Nephron (organoid): ENCODE measurements at regions not wholly inside any gene's neighbourhood (a gene's known extent, or its start where the extent isn't known, plus 50 kb on each side); places are given as distances from the start of the nearest gene placed in this dataset.

Experiments
- H3K27ac Mint-ChIP-seq, 3 experiments: 2 replicates each; pipeline ENCODE4 v1.8.0; 2020; ENCODE audit warnings: mixed read lengths in 3 of 3, mild to moderate bottlenecking in 2 of 3, moderate library complexity in 1 of 3
- H3K27me3 Mint-ChIP-seq: 2 replicates; pipeline ENCODE4 v1.8.0; 2021; ENCODE audit warnings: low read depth, mild to moderate bottlenecking, moderate library complexity, mixed read lengths
- H3K36me3 Mint-ChIP-seq: 2 replicates; pipeline ENCODE4 v1.8.0; 2020; ENCODE audit warnings: low read depth, mixed read lengths
- H3K4me1 Mint-ChIP-seq: 2 replicates; pipeline ENCODE4 v1.8.0; 2020; ENCODE audit warnings: mixed read lengths
- H3K4me3 Mint-ChIP-seq, 3 experiments: 2 replicates each; pipeline ENCODE4 v1.8.0; 2020; ENCODE audit warnings: mild to moderate bottlenecking in 3 of 3, mixed read lengths in 3 of 3, moderate library complexity in 2 of 3
- H3K9me3 Mint-ChIP-seq: 2 replicates; pipeline ENCODE4 v1.8.0; 2020; ENCODE audit warnings: mixed read lengths
- CTCF ChIP-seq, 3 experiments: fragments of 200-600 bp; sonication (generic); IDR thresholded peaks; one replicate each; pipeline ENCODE4 v1.5.0; 2021; ENCODE audit warnings: antibody characterized with exemption in 3 of 3; ENCODE audit not compliant: unreplicated experiment in 3 of 3

GRCh38 chr9:92176800-92177185, 61.6 kb upstream of the SPTLC1 start:
- Mint-ChIP-seq H3K36me3 (no peaks in the 10 kb centered on the region), H3K9me3 (peaks cover 14% of the 10 kb centered on the region), H3K27ac (no peak overlapping the region), H3K4me3 (no peak overlapping the region), H3K4me1 (peaks cover 10% of the 10 kb centered on the region), H3K27me3 (peaks cover 12% of the 10 kb centered on the region)
- TF ChIP-seq CTCF (IDR thresholded peaks at IDR 0.05; ENCODE audit: unreplicated experiment in 3 of 3) = no peak

DNA sequence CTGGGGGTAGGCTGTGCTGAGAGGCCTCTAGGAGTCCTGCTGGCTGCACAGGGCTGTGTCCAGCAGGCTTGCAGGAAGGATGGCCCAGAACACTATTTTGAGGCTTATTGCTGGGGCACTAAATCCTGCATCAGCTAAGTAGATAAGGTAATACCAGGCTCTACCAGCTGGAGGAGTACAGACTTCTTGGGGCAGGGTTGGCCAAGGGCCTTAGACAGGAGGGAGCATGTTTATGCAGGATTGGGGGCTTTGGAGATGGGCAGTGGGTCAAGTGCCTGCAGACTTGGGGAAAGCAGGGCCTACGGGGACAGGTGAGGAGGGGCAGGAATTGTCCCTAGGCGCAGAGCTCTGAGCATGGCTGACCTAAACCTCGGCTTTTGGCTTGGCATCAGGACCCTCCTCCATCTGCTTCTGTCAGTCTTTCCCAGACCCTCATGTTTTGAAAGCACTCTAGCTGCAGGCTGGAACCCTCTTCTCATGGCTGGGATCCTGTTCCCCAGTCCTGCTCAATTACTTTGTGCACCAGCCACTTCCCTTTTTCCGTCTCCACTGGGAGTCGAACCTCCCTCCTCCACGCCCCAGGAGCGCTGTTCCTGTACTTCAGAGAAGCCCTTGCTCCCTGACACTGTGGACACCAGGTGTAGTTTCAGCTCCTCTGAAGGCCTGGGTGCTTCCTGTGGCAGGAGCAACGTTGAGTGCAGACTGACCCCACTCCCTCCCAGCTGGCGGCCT, 61.0 kb upstream of the SPTLC1 start:
- Mint-ChIP-seq H3K27ac (no peak overlapping the region), H3K9me3 (peaks cover 14% of the 10 kb centered on the region), H3K27me3 (peaks cover 12% of the 10 kb centered on the region), H3K4me1 (peaks cover 9% of the 10 kb centered on the region), H3K4me3 (no peak overlapping the region), H3K36me3 (no peaks in the 10 kb centered on the region)
- no peak for TF ChIP-seq CTCF (IDR thresholded peaks at IDR 0.05; ENCODE audit: unreplicated experiment in 3 of 3)

DNA sequence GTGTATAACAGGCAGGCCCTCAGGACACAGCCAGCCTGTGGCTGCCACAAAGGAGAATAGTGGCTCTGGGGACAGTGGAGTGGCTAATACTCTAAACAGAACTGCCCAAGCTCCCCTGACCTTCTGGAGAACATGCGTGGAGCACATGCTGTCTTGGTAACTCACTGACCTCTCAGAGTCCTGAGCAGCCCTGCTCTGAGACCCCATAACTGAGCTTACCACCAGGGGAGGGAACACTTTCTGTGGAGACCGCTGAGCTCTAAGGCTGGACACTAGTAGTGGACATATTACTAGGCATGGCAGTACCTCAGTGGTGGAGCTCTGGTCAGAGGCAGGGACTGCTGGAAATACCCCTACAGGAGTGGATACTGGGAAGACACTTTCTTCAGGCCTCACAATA, 60.2 kb upstream of the SPTLC1 start:
- H3K9me3 Mint-ChIP-seq = peaks cover 13% of the 10 kb centered on the region
- TF ChIP-seq CTCF (IDR thresholded peaks at IDR 0.05; ENCODE audit: unreplicated experiment in 3 of 3) = no peak
- no peaks in the 10 kb centered on the region for H3K36me3 Mint-ChIP-seq
- peaks cover 9% of the 10 kb centered on the region for H3K27me3 Mint-ChIP-seq
- H3K4me3 Mint-ChIP-seq = no peak overlapping the region
- no peak overlapping the region for H3K27ac Mint-ChIP-seq
- H3K4me1 Mint-ChIP-seq = peaks cover 1% of the 10 kb centered on the region

- Mint-ChIP-seq H3K4me1 (no peaks in the 10 kb centered on the region), H3K4me3 (no peak overlapping the region), H3K9me3 (peaks cover 10% of the 10 kb centered on the region), H3K27ac (no peak overlapping the region), H3K36me3 (no peaks in the 10 kb centered on the region), H3K27me3 (peaks cover 12% of the 10 kb centered on the region)
- TF ChIP-seq CTCF (IDR thresholded peaks at IDR 0.05; ENCODE audit: unreplicated experiment in 3 of 3) = no peak
Measured at GRCh38 chr9:92173318-92173717, 58.1 kb upstream of the SPTLC1 start.

DNA sequence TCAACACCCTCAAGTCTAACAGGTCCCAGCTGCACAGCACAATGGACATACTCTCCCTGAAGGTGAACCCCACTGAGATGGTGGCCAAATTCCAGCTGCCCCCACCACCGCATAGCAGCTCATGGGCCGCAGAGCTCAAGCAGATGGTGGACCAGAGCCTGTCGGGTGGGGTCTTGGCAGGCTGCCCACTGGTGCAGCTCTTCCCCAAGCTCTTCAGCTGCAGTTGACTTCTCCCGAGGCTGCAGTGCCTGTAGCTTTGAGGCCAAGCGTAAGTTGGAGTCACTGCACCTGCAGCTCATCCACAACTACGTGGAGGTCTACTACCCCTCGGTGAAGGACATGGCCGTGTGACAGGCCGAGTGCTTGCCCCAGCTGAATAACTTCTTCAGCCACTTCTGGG, 56.6 kb upstream of the SPTLC1 start:
- no peaks in the 10 kb centered on the region for H3K4me1 Mint-ChIP-seq
- H3K9me3 Mint-ChIP-seq = peaks cover 10% of the 10 kb centered on the region
- H3K27me3 Mint-ChIP-seq = peaks cover 7% of the 10 kb centered on the region
- H3K36me3 Mint-ChIP-seq = no peaks in the 10 kb centered on the region
- H3K27ac Mint-ChIP-seq = no peak overlapping the region
- no peak overlapping the region for H3K4me3 Mint-ChIP-seq
- no peak for TF ChIP-seq CTCF (IDR thresholded peaks at IDR 0.05; ENCODE audit: unreplicated experiment in 3 of 3)

GRCh38 chr9:92171281-92171680, 56.1 kb upstream of the SPTLC1 start:
- Mint-ChIP-seq H3K27me3 (peaks cover 7% of the 10 kb centered on the region), H3K27ac (no peak overlapping the region), H3K9me3 (peaks cover 10% of the 10 kb centered on the region), H3K4me3 (no peak overlapping the region), H3K36me3 (no peaks in the 10 kb centered on the region), H3K4me1 (no peaks in the 10 kb centered on the region)
- TF ChIP-seq CTCF (IDR thresholded peaks at IDR 0.05; ENCODE audit: unreplicated experiment in 3 of 3) = no peak
